GM18951 (cell line): ENCODE measurements at regions not wholly inside any gene's neighbourhood (a gene's known extent, or its start where the extent isn't known, plus 50 kb on each side); places are given as distances from the start of the nearest gene placed in this dataset.

ENCODE experiments used
- POLR2A ChIP-seq: IDR thresholded peaks from 4 replicates; pipeline ENCODE4 v1.6.1; 2011; ENCODE audit warnings: mild to moderate bottlenecking; ENCODE audit not compliant: insufficient read length, insufficient read depth; ENCODE audit errors: extremely low read depth
- in situ Hi-C: fragments of 300-500 bp; cut with MboI; formaldehyde crosslinking; loops from one replicate; pipeline ENCODE4 v1.12.0; 2022; ENCODE audit warnings: low sequenced_read_pairs, mixed read lengths, inconsistent platforms; ENCODE audit not compliant: unreplicated experiment

DNA sequence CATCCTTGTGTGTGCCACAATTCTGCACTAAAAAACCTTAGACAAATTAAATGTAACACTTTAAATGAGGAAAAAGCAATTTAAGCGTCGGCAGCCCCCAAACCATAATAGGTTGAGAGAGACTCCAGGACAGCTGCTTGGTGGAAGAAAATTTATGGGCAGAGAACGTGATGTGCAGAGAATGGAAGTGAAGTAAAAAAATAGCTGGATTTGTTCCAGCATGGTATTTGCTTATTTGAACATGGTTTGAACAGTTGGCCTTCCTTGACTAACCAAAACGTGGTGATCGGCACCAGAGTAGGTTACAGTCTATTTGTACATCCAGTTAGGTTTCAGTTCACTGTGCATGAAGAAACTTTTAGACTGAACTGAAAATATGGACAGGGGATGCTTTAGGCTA, 343.0 kb upstream of the CPEB2 start:
- in situ Hi-C loops: no loop called here

DNA sequence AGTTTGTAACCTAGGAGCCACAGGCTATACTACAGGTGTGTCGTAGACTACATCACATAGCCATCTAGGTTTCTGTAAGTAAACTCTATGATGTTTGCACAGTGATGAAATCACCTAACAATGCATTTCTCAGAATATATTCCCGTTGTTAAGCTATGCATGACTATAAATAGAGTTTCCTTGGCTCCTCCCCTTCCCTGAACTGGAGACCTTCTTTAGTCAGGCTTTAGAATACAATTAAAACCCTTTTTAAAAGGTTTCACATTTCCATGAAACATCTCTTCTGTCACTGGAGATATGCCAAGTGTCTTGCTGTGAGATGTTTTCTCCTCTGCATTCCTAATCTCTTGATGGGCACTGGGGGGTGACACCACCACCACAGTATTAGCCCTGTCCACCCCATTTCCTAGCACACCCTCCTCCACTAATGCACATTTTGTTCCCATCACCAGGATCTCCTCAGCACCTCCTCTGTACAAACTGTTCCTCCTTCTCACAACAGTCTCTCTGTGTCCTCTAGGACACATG, 334.6 kb upstream of the CPEB2 start:
- TF ChIP-seq POLR2A: no peak
- in situ Hi-C loops: no loop called here

More for the DNA sequence above, 343.0 kb upstream of the CPEB2 start:
- no peak for TF ChIP-seq POLR2A

DNA sequence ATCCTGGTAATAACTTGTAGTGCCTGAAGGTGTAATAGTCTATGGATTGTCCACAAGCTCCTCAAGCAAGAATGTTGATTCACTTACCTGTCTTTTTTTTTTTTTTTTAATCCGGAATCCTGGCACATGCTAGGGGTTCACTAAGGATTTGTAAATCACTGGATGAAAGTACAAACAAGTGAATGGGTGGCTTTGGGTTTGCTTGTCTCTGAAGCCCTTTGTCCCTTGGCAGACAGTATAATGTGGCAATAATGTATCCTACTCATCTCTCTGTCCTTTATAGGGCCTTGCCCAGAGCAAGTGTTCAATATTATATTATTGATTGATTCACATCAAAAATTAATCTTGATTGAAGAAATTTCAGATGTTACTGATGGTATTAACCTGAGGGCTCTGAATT, 334.0 kb upstream of the CPEB2 start:
- no peak for TF ChIP-seq POLR2A
- in situ Hi-C loops: no loop called here

GRCh38 chr4:14669371-14669770, 332.9 kb upstream of the CPEB2 start:
- no peak for TF ChIP-seq POLR2A
- in situ Hi-C loops: no loop called here

- in situ Hi-C loops: no loop called here
These were observed 331.1 kb upstream of the CPEB2 start for GRCh38 chr4:14671146-14671545.

GRCh38 chr4:14675279-14675985, 326.8 kb upstream of the CPEB2 start:
- in situ Hi-C loops: no loop called here
- TF ChIP-seq POLR2A: no peak

More at GRCh38 chr4:14671146-14671545, 331.1 kb upstream of the CPEB2 start:
- TF ChIP-seq POLR2A: no peak

DNA sequence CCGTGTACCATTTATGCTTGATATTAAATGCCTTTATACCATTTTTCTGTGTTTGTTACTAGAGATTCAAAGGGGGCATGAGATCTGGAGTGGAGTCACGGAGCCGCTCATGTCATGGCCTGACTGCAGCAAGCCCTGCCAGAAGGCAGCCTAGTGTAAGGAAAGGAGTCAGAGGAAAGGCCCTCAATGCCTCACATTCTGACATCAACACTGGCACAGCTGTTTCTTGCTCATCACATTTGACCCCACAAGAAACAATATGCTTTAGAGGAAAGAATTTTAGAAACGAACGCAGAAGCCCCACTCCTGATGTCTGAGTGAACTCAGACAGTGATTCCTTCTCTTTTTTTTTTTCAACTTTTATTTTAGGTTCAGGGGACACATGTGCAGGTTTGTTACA, 322.4 kb upstream of the CPEB2 start:
- in situ Hi-C loops: no loop called here
- TF ChIP-seq POLR2A: no peak

GRCh38 chr4:14681330-14681729, 321.0 kb upstream of the CPEB2 start:
- TF ChIP-seq POLR2A: no peak
- in situ Hi-C loops: no loop called here

DNA sequence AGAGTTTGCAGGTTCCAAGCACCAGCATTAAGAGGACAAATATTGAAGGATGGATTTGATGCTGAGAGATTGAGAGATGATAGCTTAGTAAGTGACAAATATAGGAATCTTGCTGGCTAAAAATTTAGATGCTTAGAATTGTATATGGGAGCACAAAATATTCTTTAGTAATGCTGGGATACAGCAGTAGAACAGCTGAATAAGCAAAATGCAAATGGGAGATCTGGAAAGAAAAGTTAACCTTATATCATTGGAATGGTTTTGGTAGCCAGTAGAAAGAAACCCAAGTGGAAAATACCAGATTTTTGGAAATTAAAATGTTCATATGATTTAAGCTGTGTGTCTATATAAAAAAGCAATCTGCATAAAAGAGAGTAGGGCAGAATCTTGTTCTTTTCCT, 308.6 kb upstream of the CPEB2 start:
- TF ChIP-seq POLR2A: no peak
- in situ Hi-C loops: no loop called here

DNA sequence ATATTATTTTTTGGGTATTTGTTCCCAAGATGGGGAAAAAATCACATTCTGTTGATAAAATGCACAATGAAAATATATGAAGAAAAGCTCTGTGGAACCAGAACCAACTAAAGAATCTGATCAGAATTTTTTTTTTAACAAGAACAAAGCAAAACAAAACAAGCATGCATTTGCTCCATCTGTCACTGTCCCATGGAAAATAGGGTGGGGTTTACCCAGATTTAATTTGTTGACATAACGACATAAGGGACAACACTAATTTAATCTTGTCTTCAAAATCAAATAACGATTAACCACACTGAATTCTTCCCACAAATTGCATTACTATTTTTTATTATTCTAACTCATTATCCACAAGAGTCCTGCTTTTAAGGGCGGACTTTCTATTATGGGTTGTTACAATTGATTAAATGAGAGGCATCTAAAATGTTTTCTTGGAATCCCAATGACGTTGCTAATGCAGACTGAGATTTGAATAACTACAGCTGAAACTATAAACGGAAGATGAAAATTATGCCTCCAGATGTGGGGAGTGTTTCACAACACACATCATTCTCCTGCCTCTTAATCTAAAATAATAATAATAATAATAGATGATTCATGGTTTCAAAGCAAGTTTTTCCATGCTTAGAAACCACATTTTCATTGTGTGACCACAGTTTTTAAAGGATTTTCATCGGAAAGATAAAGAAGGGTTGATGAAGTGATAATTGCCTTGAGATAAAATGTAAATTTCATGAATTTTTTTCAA, 307.0 kb upstream of the CPEB2 start:
- in situ Hi-C loops: no loop called here
- no peak for TF ChIP-seq POLR2A

- no peak for TF ChIP-seq POLR2A
- in situ Hi-C loops: no loop called here
These were observed 302.2 kb upstream of the CPEB2 start for GRCh38 chr4:14700083-14700482.

DNA sequence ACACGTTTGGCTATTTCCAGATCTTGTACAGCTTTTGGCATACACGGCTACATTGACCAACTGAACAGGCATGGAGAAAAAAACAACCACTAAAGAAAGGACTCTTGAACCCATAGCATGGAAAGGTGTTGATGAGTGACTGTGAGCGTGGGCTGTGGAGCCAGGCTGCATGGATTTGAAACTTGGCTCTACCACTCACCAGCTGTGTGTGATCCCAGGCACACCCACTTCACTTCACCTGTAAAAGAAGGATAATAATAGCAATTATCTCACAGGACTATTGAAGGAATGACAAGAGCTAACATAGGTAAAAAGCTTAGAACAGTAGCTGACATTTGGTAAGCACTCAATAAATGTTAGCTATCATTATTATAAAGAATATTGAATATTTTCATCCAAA, 301.7 kb upstream of the CPEB2 start:
- in situ Hi-C loops: no loop called here
- no peak for TF ChIP-seq POLR2A

DNA sequence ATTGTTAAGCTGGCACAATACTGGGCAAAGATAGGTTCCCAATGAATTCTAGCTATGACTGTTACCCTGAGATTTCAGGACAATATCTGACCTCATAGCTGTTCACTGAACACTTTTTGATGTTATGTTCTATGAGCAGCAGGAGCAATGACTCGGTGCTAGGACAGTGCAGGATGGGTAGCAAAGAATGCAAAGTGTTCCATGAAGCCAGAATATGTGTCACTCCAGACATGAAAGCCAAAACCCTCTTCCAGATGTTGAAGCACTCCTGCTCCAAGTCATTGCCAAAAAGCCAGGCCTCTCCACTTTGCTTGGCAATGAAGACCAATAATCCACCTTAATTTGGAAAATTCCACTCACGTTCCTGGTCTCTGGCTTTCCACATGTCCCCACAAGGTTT, 300.9 kb upstream of the CPEB2 start:
- in situ Hi-C loops: no loop called here
- TF ChIP-seq POLR2A: no peak

DNA sequence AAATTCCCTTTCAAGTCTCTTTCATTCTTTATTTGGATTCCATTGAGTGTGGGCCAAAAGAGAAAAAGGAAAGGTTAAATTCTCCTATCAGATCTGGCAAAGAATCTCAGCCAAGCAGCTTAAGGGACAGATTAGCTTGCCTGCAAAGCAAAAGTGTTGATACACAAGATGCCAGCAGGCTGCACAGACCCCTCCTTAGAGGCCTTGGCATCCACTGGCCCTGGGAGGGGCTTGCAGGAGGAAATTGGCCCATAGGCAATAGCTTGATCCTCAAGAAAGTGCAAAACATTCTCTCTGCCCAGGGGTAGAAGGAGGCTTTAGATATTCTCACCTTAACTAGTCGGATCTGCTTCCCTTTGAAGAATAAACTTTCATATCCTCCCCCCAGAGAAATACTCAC, 300.4 kb upstream of the CPEB2 start:
- TF ChIP-seq POLR2A: no peak
- in situ Hi-C loops: no loop called here
